GM12865 (cell line): ENCODE measurements at regions not wholly inside any gene's neighbourhood (a gene's known extent, or its start where the extent isn't known, plus 50 kb on each side); places are given as distances from the start of the nearest gene placed in this dataset.

Experiments
- DNase-seq: peaks from one replicate; pipeline ENCODE4 v3.0.0; 2010; ENCODE audit warnings: low read depth
- H3K4me3 ChIP-seq: 2 replicates; pipeline ENCODE4 v1.5.1; 2011; ENCODE audit warnings: mild to moderate bottlenecking, low read depth, low read length, control low read depth
- CTCF ChIP-seq: IDR thresholded peaks from 2 replicates; pipeline ENCODE4 v1.5.1; 2011; ENCODE audit warnings: low read length, control low read depth, low read depth, inconsistent platforms; ENCODE audit not compliant: insufficient read depth; ENCODE audit errors: missing control alignments

- no peak for TF ChIP-seq CTCF
- no peak for DNase-seq
Observed at GRCh38 chr2:145286716-145287275, 766.9 kb upstream of the ZEB2 start.

GRCh38 chr2:145284551-145284950 lies 764.6 kb upstream of the ZEB2 start:
- DNase-seq: no peak
- TF ChIP-seq CTCF: no peak

More at GRCh38 chr2:145286716-145287275, 766.9 kb upstream of the ZEB2 start:
- H3K4me3 ChIP-seq: no peak overlapping the region

GRCh38 chr2:145283131-145283530 lies 763.2 kb upstream of the ZEB2 start:
- H3K4me3 ChIP-seq: no peak overlapping the region
- DNase-seq: no peak
- TF ChIP-seq CTCF: no peak

More at GRCh38 chr2:145284551-145284950, 764.6 kb upstream of the ZEB2 start:
- H3K4me3 ChIP-seq: no peak overlapping the region

- no peak overlapping the region for H3K4me3 ChIP-seq
- no peak for TF ChIP-seq CTCF
- no peak for DNase-seq
Observed at GRCh38 chr2:145277922-145278321, 758.0 kb upstream of the ZEB2 start.

- TF ChIP-seq CTCF: no peak
- no peak overlapping the region for H3K4me3 ChIP-seq
- no peak for DNase-seq
Observed at GRCh38 chr2:145273840-145274239, 753.9 kb upstream of the ZEB2 start.

- no peak for TF ChIP-seq CTCF
- no peak for DNase-seq
Observed at GRCh38 chr2:145268931-145269330, 749.0 kb upstream of the ZEB2 start.

GRCh38 chr2:145267451-145267850 lies 747.5 kb upstream of the ZEB2 start:
- no peak for TF ChIP-seq CTCF

More at GRCh38 chr2:145268931-145269330, 749.0 kb upstream of the ZEB2 start:
- no peak overlapping the region for H3K4me3 ChIP-seq

More at GRCh38 chr2:145267451-145267850, 747.5 kb upstream of the ZEB2 start:
- H3K4me3 ChIP-seq: no peak overlapping the region
- DNase-seq: no peak
